HG02852 (cell line): ENCODE measurements at regions not wholly inside any gene's neighbourhood (a gene's known extent, or its start where the extent isn't known, plus 50 kb on each side); places are given as distances from the start of the nearest gene placed in this dataset.
"Not testable (repeated sequence)": the region's sequence is repeated elsewhere in the genome, so short reads cannot be mapped to it uniquely, and the experiment has no call there.

ENCODE experiments used
- ATAC-seq: cut with Tn5 transposase; IDR thresholded peaks from one replicate; pipeline ENCODE4 v1.9.1; 2021; ENCODE audit warnings: mild to moderate bottlenecking, moderate library complexity; ENCODE audit not compliant: unreplicated experiment

DNA sequence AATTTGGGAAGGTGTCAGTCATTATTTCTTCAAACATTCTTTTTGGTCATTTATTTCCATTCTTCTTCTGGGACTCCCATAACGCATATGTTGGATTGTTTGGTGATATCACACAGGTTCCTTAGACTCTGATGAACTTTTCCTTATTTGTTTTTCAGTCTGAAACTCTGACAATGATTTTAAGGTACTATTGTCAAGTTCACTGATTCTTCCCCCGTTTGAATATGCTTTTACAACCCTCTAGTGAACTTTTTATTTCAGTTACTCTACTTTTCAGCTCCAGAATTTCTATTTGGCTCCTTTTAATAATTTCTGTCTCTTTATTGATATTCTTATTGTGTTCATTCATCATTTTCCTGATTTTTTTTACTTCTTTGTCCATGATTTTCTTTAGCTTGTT is 92.5 kb upstream of the RORB start:
- ATAC-seq = no peak

DNA sequence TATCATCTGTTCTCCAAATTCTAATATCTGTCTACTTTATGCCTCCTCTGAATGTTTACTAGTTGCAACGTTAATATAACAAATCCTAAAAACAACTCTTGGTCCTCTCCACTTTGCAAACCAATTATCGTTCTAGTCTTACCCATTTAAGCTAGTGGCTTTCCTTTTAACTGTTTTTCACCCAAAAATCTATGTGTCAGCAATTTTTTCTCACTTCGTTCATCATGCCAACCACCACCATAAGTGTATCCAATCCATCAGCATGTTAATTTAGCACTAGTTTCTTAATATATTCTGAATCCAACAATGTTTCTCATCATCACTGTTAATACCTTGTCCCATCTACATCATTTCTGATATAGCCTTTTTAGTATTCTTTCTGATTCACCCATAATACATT is 90.0 kb upstream of the RORB start:
- ATAC-seq = no peak

DNA sequence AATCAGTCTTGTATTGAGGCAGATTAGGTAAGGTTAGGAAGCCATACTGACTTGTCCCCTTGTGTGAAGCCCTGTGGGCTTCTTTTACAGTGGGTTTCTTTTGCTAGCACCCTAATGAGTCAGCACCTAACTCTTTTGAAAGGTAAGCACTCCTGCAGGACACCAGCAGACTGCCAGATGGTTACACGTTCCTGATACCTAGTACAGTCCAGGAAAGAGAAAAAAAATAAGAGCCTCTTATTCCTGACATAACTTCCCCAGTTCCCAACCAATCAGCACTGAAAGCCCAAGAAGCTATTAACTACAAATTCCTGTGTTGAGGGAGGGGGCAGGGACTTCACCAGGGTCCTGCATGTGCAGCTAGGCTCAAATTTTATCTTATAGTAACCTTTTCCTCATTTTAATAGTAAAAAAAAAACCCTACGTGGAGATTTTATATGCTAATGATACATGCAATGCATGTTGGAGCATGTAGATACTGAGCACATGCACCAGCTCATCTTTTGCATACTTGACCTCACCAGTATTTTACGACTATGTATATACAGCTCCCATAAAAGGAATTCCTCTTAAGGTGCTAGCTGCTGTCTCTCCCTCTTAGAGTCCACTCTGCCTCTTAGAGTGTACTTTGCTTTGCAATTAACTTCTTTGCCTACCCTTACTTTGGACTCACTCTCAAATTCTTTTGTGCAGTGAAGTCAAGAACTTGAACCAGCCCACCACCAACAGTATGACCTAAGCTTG is 84.7 kb upstream of the RORB start:
- no peak for ATAC-seq

DNA sequence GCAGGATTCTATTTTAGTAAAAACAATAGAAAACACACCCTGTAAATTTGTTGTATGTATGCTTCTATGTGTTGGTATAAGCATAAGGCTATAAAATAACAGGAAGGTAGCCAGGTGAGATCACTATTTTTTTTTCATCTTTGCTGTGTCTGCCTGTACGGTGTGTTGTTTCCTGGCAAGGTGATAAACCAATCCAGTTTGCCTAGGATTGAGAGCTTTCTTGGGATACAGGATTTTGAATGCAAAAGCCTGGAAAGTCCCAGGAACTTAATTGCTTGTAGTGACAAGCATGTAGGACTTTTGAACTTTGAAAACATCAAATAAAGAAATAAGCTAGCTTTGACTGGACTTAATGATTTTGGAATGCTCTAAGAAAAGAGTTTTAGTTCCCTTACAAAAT is 83.3 kb upstream of the RORB start:
- no peak for ATAC-seq

DNA sequence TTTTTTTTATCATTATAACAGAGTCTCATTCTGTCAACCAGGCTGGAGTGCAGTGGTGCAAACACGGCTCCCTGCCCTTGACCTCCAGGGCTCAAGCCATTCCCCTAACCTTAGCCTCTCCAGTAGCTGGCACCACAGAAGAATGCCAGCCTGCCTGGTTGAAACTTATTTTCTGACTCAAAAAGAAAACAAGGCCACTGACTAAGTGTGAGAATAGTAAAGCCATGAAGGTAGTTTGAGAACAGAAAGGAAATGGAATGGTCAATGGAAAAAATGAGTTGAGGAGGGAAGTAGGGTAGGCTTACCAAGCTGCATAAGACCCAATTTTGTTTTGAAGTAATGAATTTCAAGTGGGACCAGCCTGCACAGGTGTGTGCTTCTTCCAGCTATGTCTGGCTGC is 82.8 kb upstream of the RORB start:
- no peak for ATAC-seq

DNA sequence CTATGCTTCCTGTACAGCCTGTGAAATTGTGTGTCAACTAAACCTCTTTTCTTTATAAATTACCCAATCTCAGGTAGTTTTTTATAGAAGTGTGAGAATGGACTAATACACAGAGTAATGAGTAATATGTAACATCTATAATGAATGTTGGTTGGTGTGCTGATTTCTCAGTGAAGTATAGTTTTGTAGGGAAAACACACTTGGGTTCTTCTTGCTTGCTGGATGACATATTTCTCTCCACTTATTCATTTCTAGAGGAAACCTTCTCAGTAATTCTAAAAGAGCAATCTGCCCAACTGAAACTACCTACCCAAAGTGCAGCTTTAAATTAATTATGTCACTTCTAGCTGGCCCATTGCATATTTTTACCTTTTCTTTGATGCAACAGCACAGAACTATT is 81.1 kb upstream of the RORB start:
- ATAC-seq = no peak

DNA sequence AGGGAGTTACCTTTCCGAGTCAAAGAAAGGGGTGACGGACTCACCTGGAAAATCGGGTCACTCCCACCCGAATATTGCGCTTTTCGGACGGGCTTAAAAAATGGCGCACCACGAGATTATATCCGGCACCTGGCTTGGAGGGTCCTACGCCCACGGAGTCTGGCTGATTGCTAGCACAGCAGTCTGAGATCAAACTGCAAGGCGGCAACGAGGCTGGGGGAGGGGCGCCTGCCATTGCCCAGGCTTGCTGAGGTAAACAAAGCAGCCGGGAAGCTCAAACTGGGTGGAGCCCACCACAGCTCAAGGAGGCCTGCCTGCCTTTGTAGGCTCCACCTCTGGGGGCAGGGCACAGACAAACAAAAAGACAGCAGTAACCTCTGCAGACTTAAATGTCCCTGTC is 72.6 kb upstream of the RORB start:
- ATAC-seq = not testable (repeated sequence)

DNA sequence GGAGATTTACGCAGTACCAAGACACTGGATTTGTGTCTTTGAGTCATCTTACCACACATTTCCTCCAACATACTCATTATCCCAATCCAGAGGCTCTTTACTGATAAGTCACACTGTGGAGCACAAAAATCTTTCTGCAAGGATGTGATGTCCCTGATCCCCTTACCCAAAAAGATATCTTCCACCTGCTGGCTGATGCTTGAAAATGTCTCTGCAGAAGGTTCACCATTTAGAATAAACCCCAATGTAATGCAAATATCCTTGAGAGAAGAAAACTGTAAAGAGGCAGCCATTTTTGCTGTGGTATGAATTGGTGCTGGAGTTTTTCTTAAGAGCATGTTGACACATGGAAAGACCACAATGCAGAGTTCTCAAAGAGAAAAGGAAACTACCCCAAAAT is 65.7 kb upstream of the RORB start:
- no peak for ATAC-seq

DNA sequence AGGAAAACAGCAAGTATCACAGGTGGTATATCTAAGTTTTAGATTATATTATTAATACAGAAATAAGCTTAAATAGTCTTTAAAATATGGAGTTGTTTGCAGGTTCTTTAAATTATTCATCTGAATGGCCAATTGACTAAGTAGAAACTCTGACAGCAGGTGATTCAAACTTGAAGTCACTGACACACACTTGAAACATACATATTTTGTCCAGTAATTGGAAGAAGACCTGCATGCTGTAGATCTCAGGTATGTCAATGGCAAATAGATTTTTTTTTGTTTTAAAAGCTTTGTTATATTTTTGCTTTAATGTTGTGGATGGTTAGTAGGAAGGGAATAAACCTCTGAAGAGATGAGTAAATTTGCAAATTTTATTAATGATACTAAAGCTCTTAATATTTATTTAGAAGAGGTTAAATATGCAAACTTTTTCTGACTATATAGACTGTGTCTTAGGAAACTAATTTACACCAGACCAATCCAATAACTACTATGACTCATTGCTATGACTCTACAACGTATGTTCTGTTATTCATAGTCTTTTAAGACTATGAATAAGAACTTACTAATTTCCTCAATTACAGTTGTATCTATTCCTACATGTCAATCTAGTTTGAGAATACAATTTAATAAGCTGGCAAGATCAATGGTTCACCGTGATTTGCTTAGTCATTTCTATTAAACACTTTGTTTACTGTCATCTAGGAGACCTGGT is 53.9 kb upstream of the RORB start:
- ATAC-seq = no peak

DNA sequence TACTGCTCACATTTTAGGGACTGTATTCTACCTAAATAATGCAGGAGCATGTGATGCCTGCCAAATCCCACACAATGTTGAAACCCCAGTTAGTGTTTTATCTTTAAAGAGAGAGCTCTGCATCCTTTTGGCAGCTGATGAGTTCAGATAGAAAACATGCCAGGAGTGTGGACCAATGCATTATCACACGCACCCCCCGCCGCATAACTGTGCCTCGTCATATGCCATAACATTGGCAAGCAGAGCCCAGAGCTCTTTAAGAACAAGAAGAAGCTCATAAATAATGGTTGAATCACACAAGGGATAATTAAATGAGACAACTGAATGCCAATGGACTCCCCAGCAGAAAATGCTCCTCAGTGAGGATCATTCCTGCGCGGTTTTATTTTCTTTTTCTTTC is 52.8 kb upstream of the RORB start:
- ATAC-seq = no peak
